ENCODE measurements at regions not wholly inside any gene's neighbourhood (a gene's known extent, or its start where the extent isn't known, plus 50 kb on each side); places are given as distances from the start of the nearest gene placed in this dataset.

- no peak overlapping the region for H3K4me2 ChIP-seq
- no peaks in the 10 kb centered on the region for H3K4me1 ChIP-seq
- no peaks in the 10 kb centered on the region for H3K36me3 ChIP-seq
- no peaks in the 10 kb centered on the region for H4K20me1 ChIP-seq
- no peak overlapping the region for H3K4me3 ChIP-seq
- no peak for TF ChIP-seq Cebpa-rat (IDR thresholded peaks at IDR 0.05)
- no peaks in the 10 kb centered on the region for H3K27me3 ChIP-seq
- H3K9ac ChIP-seq, result no peak overlapping the region
- no peak overlapping the region for H3K27ac ChIP-seq
- peaks cover 0 to 6% (median 0%) of the 10 kb centered on the region in 11 experiments; a peak in 3 of 22 replicates for H3K9me3 ChIP-seq (replicated peaks in 1 of 11)
These were observed 154.9 kb downstream of the ZNF608 start for GRCh38 chr5:124591583-124591982.

GRCh38 chr5:124590686-124591085 is 155.8 kb downstream of the ZNF608 start:
- Histone ChIP-seq H3K36me3 (no peaks in the 10 kb centered on the region), H3K4me3 (no peak overlapping the region), H3K4me1 (no peaks in the 10 kb centered on the region), H3K9me3 (replicated peaks in 1 of 11) (peaks cover under 1 to 12% (median 8%) of the 10 kb centered on the region in 11 experiments; a peak in 17 of 22 replicates), H3K9ac (no peak overlapping the region), H3K4me2 (no peak overlapping the region), H3K27me3 (no peaks in the 10 kb centered on the region), H3K27ac (no peak overlapping the region), H4K20me1 (no peaks in the 10 kb centered on the region)
- no peak for TF ChIP-seq Cebpa-rat (IDR thresholded peaks at IDR 0.05)

GRCh38 chr5:124587280-124587679 is 159.2 kb downstream of the ZNF608 start:
- TF ChIP-seq Cebpa-rat (IDR thresholded peaks at IDR 0.05), result no peak

GRCh38 chr5:124584991-124585715 is 161.3 kb downstream of the ZNF608 start:
- Histone ChIP-seq H3K4me2 (no peak overlapping the region), H3K4me1 (peaks cover 9 to 21% (median 14%) of the 10 kb centered on the region in 10 experiments; a peak in 19 of 20 replicates), H3K27ac (no peak overlapping the region), H3K9ac (no peak overlapping the region), H3K9me3 (replicated peaks in 1 of 11) (peaks cover 8 to 21% (median 17%) of the 10 kb centered on the region in 11 experiments; a peak in 18 of 22 replicates), H3K36me3 (0 out of 22 replicates have a peak, but pooled peaks cover 0 to 5% (median 0%) of the 10 kb centered on the region in 11 experiments), H3K27me3 (no peaks in the 10 kb centered on the region), H4K20me1 (no peaks in the 10 kb centered on the region), H3K4me3 (no peak overlapping the region)
- TF ChIP-seq Cebpa-rat (IDR thresholded peaks at IDR 0.05), result no peak

More at GRCh38 chr5:124587280-124587679, 159.2 kb downstream of the ZNF608 start:
- H3K9ac ChIP-seq, result no peak overlapping the region
- no peaks in the 10 kb centered on the region for H3K27me3 ChIP-seq
- H3K9me3 ChIP-seq (replicated peaks in 1 of 11), result peaks cover 8 to 21% (median 17%) of the 10 kb centered on the region in 11 experiments; a peak in 18 of 22 replicates
- peaks cover 9 to 21% (median 14%) of the 10 kb centered on the region in 10 experiments; a peak in 19 of 20 replicates for H3K4me1 ChIP-seq
- H3K4me3 ChIP-seq, result no peak overlapping the region
- no peaks in the 10 kb centered on the region for H4K20me1 ChIP-seq
- H3K36me3 ChIP-seq, result 0 out of 22 replicates have a peak, but pooled peaks cover 0 to 5% (median 0%) of the 10 kb centered on the region in 11 experiments
- no peak overlapping the region for H3K4me2 ChIP-seq
- no peak overlapping the region for H3K27ac ChIP-seq

GRCh38 chr5:124583469-124584350 is 162.7 kb downstream of the ZNF608 start:
- peak overlapping the region; percentile 1 to 75 (median 30); a peak in 18 of 22 replicates for H3K4me2 ChIP-seq
- no peaks in the 10 kb centered on the region for H3K27me3 ChIP-seq
- no peak overlapping the region for H3K4me3 ChIP-seq
- H3K4me1 ChIP-seq, result peaks cover 9 to 21% (median 14%) of the 10 kb centered on the region in 10 experiments; a peak in 19 of 20 replicates
- H3K9me3 ChIP-seq (replicated peaks in 1 of 11), result peaks cover 8 to 21% (median 17%) of the 10 kb centered on the region in 11 experiments; a peak in 18 of 22 replicates
- H4K20me1 ChIP-seq, result no peaks in the 10 kb centered on the region
- 0 out of 22 replicates have a peak, but pooled peaks cover 0 to 5% (median 0%) of the 10 kb centered on the region in 11 experiments for H3K36me3 ChIP-seq
- peak overlapping the region in 1 of 11 experiments; percentile 3; a peak in 2 of 22 replicates for H3K27ac ChIP-seq
- TF ChIP-seq Cebpa-rat (IDR thresholded peaks at IDR 0.05), result no peak
- no peak overlapping the region for H3K9ac ChIP-seq

- Histone ChIP-seq H3K4me2 (no peak overlapping the region), H3K9ac (no peak overlapping the region), H3K4me1 (peaks cover 9 to 21% (median 14%) of the 10 kb centered on the region in 10 experiments; a peak in 19 of 20 replicates), H4K20me1 (no peaks in the 10 kb centered on the region), H3K27ac (no peak overlapping the region), H3K9me3 (replicated peaks in 1 of 11) (peaks cover 8 to 21% (median 17%) of the 10 kb centered on the region in 11 experiments; a peak in 18 of 22 replicates), H3K4me3 (no peak overlapping the region), H3K27me3 (no peaks in the 10 kb centered on the region), H3K36me3 (0 out of 22 replicates have a peak, but pooled peaks cover 0 to 5% (median 0%) of the 10 kb centered on the region in 11 experiments)
- no peak for TF ChIP-seq Cebpa-rat (IDR thresholded peaks at IDR 0.05)
These were observed 163.9 kb downstream of the ZNF608 start for GRCh38 chr5:124582561-124582840.

GRCh38 chr5:124581738-124582560 is 164.5 kb downstream of the ZNF608 start:
- H3K4me2 ChIP-seq, result no peak overlapping the region

More at GRCh38 chr5:124581738-124582560, 164.5 kb downstream of the ZNF608 start:
- no peaks in the 10 kb centered on the region for H4K20me1 ChIP-seq
- H3K9me3 ChIP-seq (replicated peaks in 1 of 11), result peaks cover 8 to 21% (median 17%) of the 10 kb centered on the region in 11 experiments; a peak in 18 of 22 replicates
- no peak overlapping the region for H3K9ac ChIP-seq
- H3K27me3 ChIP-seq, result no peaks in the 10 kb centered on the region
- 0 out of 22 replicates have a peak, but pooled peaks cover 0 to 5% (median 0%) of the 10 kb centered on the region in 11 experiments for H3K36me3 ChIP-seq
- no peak overlapping the region for H3K4me3 ChIP-seq
- TF ChIP-seq Cebpa-rat (IDR thresholded peaks at IDR 0.05), result no peak
- H3K4me1 ChIP-seq, result peaks cover 11 to 21% (median 17%) of the 10 kb centered on the region in 10 experiments; a peak in 19 of 20 replicates
- H3K27ac ChIP-seq, result no peak overlapping the region
